GM19328 (cell line): ENCODE measurements at regions not wholly inside any gene's neighbourhood (a gene's known extent, or its start where the extent isn't known, plus 50 kb on each side); places are given as distances from the start of the nearest gene placed in this dataset.

Experiments
- ATAC-seq: cut with Tn5 transposase; IDR thresholded peaks from one replicate; pipeline ENCODE4 v1.9.1; 2021; ENCODE audit warnings: mild to moderate bottlenecking, moderate library complexity; ENCODE audit not compliant: unreplicated experiment

DNA sequence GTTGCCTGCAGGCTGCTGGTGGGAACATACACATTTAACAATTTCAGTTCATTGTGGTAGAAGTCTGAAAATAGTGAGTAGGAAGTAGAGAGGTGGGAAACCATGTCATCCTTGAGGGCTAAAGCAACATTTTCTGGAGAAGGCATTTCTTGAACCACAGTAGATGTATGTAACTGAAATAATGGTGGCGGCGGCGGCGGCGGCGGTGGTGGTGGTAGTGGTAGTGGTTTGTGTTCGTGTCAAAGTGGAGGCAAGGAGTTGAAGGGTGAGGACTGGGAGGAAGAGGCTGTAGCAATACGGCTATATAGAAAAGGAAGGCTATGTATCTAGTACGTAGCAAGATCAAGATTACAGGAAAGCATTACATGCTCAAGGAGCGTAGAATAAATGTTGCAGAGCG is 1381.6 kb upstream of the TENM3 start:
- ATAC-seq = no peak

- no peak for ATAC-seq
Observed at GRCh38 chr4:180866933-180867643, 1376.1 kb upstream of the TENM3 start.

DNA sequence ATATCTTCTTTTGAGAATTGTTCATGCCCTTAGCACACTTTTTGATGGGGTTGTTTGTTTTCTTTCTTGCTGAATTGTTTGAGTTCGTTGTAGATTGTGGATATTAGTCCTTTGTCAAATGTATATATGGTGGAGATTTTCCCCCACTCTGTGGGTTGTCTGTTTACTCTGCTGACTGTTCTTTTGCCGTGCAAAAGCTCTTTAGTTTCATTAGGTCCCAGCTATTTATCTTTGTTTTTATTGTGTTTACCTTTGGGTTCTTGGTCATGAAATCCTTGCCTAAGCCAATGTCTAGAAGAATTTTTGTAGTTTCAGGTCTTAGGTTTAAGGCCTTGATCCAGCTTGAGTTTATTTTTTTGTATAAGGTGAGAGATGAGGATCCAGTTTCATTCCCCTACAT is 1372.6 kb upstream of the TENM3 start:
- ATAC-seq = no peak

- ATAC-seq = no peak
Observed at GRCh38 chr4:180898305-180898704, 1344.9 kb upstream of the TENM3 start.

- ATAC-seq = no peak
Observed at GRCh38 chr4:180900781-180901180, 1342.4 kb upstream of the TENM3 start.

DNA sequence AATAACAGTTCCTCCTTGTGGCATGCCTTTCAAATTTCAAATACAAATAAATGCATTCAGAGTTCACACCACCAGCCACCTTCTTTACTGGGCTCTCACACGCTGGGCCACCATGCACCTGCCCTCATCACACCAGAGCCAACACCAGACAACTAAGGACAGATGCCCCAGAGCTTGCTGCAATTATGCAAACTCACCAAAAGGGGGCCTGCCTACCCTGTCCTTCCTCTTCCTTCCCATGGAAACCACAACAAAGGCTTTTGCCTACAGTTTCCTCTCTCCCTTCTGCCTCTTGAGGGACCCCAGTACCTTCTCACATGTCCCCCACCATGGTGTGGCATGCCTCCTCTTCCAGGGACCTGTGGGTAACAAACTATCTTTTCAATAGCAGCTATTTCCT is 1333.9 kb upstream of the TENM3 start:
- ATAC-seq = no peak

GRCh38 chr4:180913750-180914149 is 1329.5 kb upstream of the TENM3 start:
- ATAC-seq = no peak

DNA sequence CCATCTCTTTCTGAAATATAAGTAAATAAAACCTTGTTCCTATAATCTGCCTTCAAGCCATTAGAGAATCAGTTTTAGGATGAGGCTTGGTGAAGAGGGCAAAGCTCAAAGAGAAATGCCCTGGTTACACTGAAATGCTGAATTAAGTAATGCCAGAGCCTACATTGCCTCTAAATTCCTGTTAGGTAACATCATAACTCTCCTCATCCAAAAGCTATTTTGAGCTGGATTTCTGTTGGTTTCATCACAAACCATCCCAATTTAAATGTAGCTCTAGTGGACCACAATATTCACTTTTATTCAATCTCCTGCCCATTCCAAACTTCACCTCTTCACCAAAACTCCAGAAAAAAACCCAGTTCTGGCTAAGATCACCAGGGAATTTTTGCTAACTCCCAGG is 1319.7 kb upstream of the TENM3 start:
- no peak for ATAC-seq

- no peak for ATAC-seq
Observed at GRCh38 chr4:180925805-180926204, 1317.4 kb upstream of the TENM3 start.

DNA sequence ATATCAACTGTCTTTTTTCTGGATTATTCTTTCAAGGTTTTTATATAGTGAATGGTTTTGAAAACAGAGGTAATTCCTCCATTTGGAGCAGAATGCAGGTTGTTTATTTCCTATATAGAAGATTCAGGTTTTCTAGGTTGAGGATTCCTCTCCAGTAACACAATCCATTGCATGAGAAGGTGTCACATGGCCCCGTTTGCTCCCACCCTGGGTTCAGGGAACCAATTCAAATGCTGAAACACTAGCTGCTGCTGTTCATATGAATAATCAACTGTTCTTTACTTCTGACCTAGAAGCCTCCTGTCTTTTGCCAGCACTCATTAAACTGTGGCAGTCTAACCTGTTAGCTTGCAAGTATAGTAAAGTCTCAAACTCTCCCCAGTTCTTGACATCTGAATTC is 1316.9 kb upstream of the TENM3 start:
- ATAC-seq = no peak

DNA sequence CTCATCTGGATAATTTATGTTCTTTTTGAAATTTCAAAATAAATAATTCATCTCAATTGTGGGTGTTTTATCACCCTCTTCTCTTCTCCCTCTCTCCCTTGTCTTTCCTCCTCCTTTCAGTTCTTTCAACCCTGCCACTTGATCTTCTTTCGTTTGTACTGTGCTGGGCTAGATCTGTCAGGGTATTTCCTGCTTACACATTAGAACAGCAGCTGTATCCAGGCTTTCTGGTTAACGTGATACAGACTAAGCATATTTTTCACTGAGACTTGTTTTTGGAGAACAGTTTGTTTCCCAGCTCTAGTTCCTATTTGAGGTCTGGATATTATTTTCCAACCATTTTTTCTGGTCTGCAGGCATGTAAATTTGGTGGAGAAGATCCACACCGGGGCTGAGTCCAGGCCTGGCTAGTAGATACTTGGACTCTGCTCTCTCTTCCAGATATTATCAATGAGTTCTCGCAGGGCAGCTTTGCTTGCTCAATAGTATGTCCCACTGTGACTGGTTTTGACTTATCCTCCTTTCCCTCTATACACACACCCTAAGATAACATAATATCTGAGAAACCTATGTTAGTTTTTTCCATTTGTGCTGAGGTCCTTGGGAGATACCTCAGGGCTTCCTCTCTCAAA is 1310.7 kb upstream of the TENM3 start:
- ATAC-seq = no peak

- ATAC-seq = no peak
Observed at GRCh38 chr4:180937083-180937482, 1306.1 kb upstream of the TENM3 start.

- no peak for ATAC-seq
Observed at GRCh38 chr4:180940680-180941079, 1302.5 kb upstream of the TENM3 start.

- ATAC-seq = no peak
Observed at GRCh38 chr4:180942367-180942916, 1300.8 kb upstream of the TENM3 start.

DNA sequence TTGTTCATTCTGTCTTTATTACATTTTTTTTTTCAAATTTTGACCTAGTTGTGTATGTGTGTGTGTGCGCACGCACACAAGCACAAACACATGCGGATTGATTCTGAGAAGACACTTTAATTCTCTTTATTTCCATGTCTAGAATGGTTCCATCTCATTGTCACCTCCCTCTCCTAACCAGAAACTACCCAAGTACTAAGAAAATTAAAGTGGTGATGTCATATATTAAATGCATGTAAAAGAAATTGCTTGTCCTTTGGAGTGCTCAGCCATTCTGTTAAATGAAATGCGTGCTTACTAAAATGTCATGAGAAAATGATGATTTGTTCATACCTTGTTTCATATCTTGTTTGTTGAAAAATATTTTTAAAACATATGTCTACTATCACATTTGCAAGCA is 1297.0 kb upstream of the TENM3 start:
- no peak for ATAC-seq

DNA sequence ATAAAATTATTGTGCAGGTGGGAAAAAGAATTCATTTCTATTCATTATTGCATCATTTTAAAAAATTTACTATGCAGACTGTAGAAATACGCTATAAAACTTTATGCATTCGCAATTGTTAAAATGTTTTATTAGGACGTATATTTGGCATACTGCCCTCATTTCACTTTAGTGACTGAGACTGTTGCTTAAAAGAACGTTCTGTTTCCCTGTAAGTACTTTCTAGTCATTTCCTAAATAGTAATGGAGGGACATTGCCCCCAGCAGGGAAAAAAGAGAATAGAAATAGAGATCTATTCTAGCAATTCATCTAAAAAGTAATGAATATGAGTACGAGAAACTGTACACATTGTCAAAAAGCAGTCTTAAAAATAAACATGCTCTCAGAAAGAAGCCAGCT is 1295.8 kb upstream of the TENM3 start:
- ATAC-seq = no peak

DNA sequence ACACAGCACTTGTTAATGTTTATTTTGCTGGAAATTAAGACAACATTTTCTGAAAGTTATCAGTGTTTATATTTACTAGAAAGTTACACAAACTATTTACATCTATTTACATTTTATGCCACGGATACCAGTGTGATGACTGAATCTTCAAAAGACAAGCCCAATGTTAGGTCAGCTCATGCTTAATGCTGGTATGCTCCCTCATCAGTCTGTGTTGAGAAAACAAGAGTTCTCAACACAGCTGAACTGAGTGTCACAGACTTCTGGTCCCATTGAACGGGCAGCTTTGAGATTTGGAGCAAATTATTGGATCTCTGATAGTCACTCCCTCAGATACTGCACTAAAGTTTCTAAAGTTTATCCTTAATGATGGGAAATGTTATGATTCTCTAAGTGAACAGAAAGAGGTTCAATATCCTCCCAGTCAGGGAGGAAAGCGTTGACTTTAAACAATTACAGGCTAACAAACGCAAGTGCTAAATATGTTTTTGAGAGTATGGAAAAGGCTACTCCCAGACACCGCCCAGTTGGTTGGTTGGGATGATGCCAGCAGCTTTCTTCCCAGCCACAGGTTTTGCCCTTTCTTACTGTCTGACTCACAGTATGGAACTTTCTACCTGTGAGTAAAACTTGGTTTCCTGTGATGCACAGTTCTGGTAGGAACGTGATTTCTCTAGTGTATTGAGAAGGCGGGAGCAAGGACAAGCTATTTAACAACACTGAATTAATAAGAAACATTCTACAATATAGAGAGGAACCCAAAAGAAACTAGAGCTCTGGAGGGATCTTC is 1293.6 kb upstream of the TENM3 start:
- no peak for ATAC-seq

DNA sequence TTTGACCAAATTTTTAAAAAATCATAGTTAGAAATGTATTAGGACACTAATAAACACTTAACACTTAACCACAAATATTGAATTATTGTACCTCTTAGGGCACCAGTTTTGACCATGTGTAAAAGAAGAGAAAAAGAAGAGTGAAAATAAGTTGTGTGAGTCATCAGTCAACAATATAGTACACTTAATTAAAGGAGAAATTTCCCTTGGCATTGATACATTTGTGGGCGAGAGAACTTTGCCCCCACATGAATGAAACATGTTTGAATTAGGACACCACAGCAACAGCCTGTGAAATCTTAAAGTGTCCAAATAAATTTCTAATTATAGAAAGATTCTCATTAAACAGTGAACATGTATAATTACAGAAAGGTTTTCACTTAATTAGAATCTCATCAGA is 1292.8 kb upstream of the TENM3 start:
- no peak for ATAC-seq

DNA sequence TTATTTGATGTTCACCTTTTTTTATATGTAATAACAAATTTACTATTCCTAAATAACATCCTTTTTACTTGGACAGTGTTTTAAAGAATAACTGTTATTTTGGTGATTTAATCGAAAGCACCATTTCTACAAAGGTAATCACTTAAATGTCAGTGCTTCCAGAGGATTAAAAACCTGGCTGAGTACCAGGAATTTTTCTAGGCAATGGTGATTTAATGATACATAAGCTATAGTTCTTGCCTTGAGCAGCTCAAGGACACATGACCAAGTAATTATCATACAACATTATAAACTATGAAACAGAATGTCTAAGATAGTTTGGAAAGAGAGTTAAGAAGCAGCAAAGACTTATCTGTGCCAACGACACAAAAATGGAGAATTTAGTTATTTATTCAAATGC is 1291.9 kb upstream of the TENM3 start:
- ATAC-seq = no peak

GRCh38 chr4:180953572-180953971 is 1289.6 kb upstream of the TENM3 start:
- ATAC-seq = no peak

DNA sequence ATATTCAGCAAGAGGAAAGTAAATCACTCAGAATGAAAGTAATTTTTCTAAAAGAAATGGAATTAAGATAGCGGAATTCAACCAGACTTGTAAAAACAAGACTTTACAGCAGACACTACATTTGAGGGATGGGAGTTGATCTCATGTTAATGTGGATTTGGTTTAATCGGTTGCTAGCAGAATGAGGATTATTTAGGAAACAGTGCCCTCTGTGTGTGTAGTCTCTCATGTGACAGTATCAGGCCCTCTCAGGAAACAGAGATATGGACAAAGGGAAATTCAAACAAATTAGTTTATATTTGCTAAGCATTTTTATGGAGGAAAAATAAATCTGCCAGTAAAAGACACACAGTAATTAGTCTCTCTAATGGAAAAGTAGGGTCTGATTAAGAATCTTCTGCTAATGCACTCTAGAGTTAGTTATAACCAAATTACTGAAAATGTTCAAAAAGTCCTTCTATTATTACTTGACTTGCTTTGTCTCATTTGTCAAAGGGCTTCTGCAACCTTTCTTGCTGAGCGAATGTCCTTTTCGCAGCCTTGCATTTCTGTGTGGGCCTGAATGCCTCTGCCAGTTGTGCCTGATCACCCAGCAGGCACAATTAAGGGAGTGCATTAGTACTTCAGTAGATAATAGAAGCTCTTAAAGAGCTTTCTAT is 1282.3 kb upstream of the TENM3 start:
- ATAC-seq = no peak
